OCI-LY1 (cell line): ENCODE measurements at regions not wholly inside any gene's neighbourhood (a gene's known extent, or its start where the extent isn't known, plus 50 kb on each side); places are given as distances from the start of the nearest gene placed in this dataset.

Experiments
- H2AFZ ChIP-seq: fragments of 200-600 bp; sonication (generic), shearing (Covaris generic); 2 replicates; pipeline ENCODE4 v1.6.0; 2014; ENCODE audit warnings: antibody characterized with exemption, mild to moderate bottlenecking, low read length
- H3F3A ChIP-seq: fragments of 200-600 bp; sonication (generic), shearing (Covaris generic); 2 replicates; pipeline ENCODE4 v1.6.0; 2014; ENCODE audit warnings: mild to moderate bottlenecking, antibody characterized with exemption, low read length, moderate library complexity; ENCODE audit not compliant: insufficient read depth
- H3K27ac ChIP-seq: fragments of 200-600 bp; sonication (generic); 2 replicates; pipeline ENCODE4 v1.5.1; 2014; ENCODE audit warnings: low read length, mixed run types, mild to moderate bottlenecking, low read depth; ENCODE audit not compliant: poor library complexity, severe bottlenecking
- H3K27me3 ChIP-seq: fragments of 200-600 bp; sonication (generic); 2 replicates; pipeline ENCODE4 v1.6.0; 2014; ENCODE audit warnings: antibody characterized with exemption, mild to moderate bottlenecking, low read length, moderate library complexity; ENCODE audit not compliant: insufficient read depth
- H3K36me3 ChIP-seq: fragments of 200-600 bp; sonication (generic); 2 replicates; pipeline ENCODE4 v1.6.1; 2014; ENCODE audit warnings: mild to moderate bottlenecking, antibody characterized with exemption, low read length, moderate library complexity, mixed read lengths; ENCODE audit not compliant: insufficient read depth
- H3K4me1 ChIP-seq: fragments of 200-600 bp; sonication (generic); 2 replicates; pipeline ENCODE4 v1.5.1; 2014; ENCODE audit warnings: mild to moderate bottlenecking, low read length, moderate library complexity; ENCODE audit not compliant: insufficient read depth, severe bottlenecking
- H3K4me2 ChIP-seq: fragments of 200-600 bp; sonication (generic), shearing (Covaris generic); 2 replicates; pipeline ENCODE4 v1.6.1; 2014; ENCODE audit warnings: low read length
- H3K4me3 ChIP-seq: fragments of 200-600 bp; sonication (generic); 2 replicates; pipeline ENCODE4 v1.5.1; 2014; ENCODE audit warnings: low read length, low read depth, mild to moderate bottlenecking, mixed read lengths; ENCODE audit not compliant: poor library complexity, severe bottlenecking
- H3K79me2 ChIP-seq: fragments of 200-600 bp; shearing (Covaris generic); 2 replicates; pipeline ENCODE4 v1.6.1; 2016; ENCODE audit warnings: mixed run types, low read length, mixed read lengths; ENCODE audit not compliant: insufficient read depth
- H3K9ac ChIP-seq: fragments of 200-600 bp; sonication (generic), shearing (Covaris generic); 2 replicates; pipeline ENCODE4 v1.6.1; 2014; ENCODE audit warnings: mild to moderate bottlenecking, low read length, mixed read lengths
- H3K9me2 ChIP-seq: fragments of 200-600 bp; sonication (generic), shearing (Covaris generic); 2 replicates; pipeline ENCODE4 v1.6.1; 2014; ENCODE audit warnings: low read depth, mild to moderate bottlenecking, low read length, mixed read lengths
- H3K9me3 ChIP-seq: fragments of 200-600 bp; shearing (Covaris generic); 2 replicates; pipeline ENCODE4 v1.6.1; 2014; ENCODE audit warnings: low read length, mixed read lengths
- H4K20me1 ChIP-seq: fragments of 200-600 bp; sonication (generic), shearing (Covaris generic); 2 replicates; pipeline ENCODE4 v1.6.0; 2016; ENCODE audit warnings: mild to moderate bottlenecking, low read length; ENCODE audit not compliant: insufficient read depth
- CTCF ChIP-seq: fragments of 200-600 bp; sonication (generic), shearing (Covaris generic); IDR thresholded peaks from 2 replicates; pipeline ENCODE4 v1.5.1; 2017; ENCODE audit warnings: mild to moderate bottlenecking, antibody characterized with exemption, low read length, moderate library complexity, mixed read lengths
- EZH2 ChIP-seq: fragments of 200-600 bp; sonication (generic), shearing (Covaris generic); IDR thresholded peaks from 2 replicates; pipeline ENCODE4 v1.8.0; 2017; ENCODE audit warnings: borderline replicate concordance, mixed run types, mild to moderate bottlenecking, antibody characterized with exemption, low read length, moderate library complexity, mixed read lengths

- Histone ChIP-seq H3K9me2 (no peaks in the 10 kb centered on the region), H3F3A (no peaks in the 10 kb centered on the region), H3K9ac (no peak overlapping the region), H3K79me2 (no peaks in the 10 kb centered on the region), H3K27me3 (no peaks in the 10 kb centered on the region), H3K9me3 (no peaks in the 10 kb centered on the region), H4K20me1 (no peaks in the 10 kb centered on the region), H3K36me3 (no peaks in the 10 kb centered on the region), H3K4me1 (no peaks in the 10 kb centered on the region), H3K4me3 (no peak overlapping the region), H3K27ac (no peak overlapping the region), H3K4me2 (no peak overlapping the region), H2AFZ (no peak overlapping the region)
- no peak for TF ChIP-seq CTCF
- TF ChIP-seq EZH2 = no peak
Observed at GRCh38 chr4:125501090-125501489, 186.3 kb downstream of the FAT4 start.

- Histone ChIP-seq H3K9me2 (no peaks in the 10 kb centered on the region), H2AFZ (no peak overlapping the region), H3K27me3 (no peaks in the 10 kb centered on the region), H3K4me2 (no peak overlapping the region), H3K4me1 (no peaks in the 10 kb centered on the region), H3K9me3 (no peaks in the 10 kb centered on the region), H3K36me3 (no peaks in the 10 kb centered on the region), H3K79me2 (no peaks in the 10 kb centered on the region), H3K4me3 (no peak overlapping the region), H3K9ac (no peak overlapping the region), H3F3A (no peaks in the 10 kb centered on the region), H4K20me1 (no peaks in the 10 kb centered on the region), H3K27ac (no peak overlapping the region)
- no peak for TF ChIP-seq CTCF
- no peak for TF ChIP-seq EZH2
Observed at GRCh38 chr4:125501568-125501967, 186.8 kb downstream of the FAT4 start.

- H3K27me3 ChIP-seq = no peaks in the 10 kb centered on the region
- no peak overlapping the region for H3K4me3 ChIP-seq
- no peaks in the 10 kb centered on the region for H3K79me2 ChIP-seq
- H3K36me3 ChIP-seq = no peaks in the 10 kb centered on the region
- no peak overlapping the region for H3K9ac ChIP-seq
- TF ChIP-seq CTCF (no peak), EZH2 (no peak)
- no peaks in the 10 kb centered on the region for H4K20me1 ChIP-seq
- H3K4me1 ChIP-seq = no peaks in the 10 kb centered on the region
- no peaks in the 10 kb centered on the region for H3K9me2 ChIP-seq
- no peak overlapping the region for H2AFZ ChIP-seq
- no peaks in the 10 kb centered on the region for H3K9me3 ChIP-seq
- no peak overlapping the region for H3K4me2 ChIP-seq
- H3K27ac ChIP-seq = no peak overlapping the region
- H3F3A ChIP-seq = no peaks in the 10 kb centered on the region
Observed at GRCh38 chr4:125505621-125506020, 190.9 kb downstream of the FAT4 start.
